Calu3 (cell line): ENCODE measurements at regions not wholly inside any gene's neighbourhood (a gene's known extent, or its start where the extent isn't known, plus 50 kb on each side); places are given as distances from the start of the nearest gene placed in this dataset.
"Not testable (repeated sequence)": the region's sequence is repeated elsewhere in the genome, so short reads cannot be mapped to it uniquely, and the experiment has no call there.

Experiments used
- BruUV-seq: library from RNA; stranded (reverse); fragments of 400-500 nt; replicated peaks from 2 replicates; lab custom pipeline; 2021; lab: Mats Ljungman, UMichigan
- CTCF ChIA-PET: fragments of 300-600 bp; sonication (Branson Sonifier 250); formaldehyde crosslinking; loops from one replicate; lab custom pipeline; 2022; ENCODE audit warnings: antibody characterized with exemption; lab: Charles Lee
- DNase-seq: peaks from one replicate; pipeline ENCODE4 v3.0.0; 2022
- H3K27ac Mint-ChIP-seq: one replicate; pipeline ENCODE4 v1.8.0; 2022; ENCODE audit warnings: mixed read lengths; ENCODE audit not compliant: unreplicated experiment
- H3K27me3 Mint-ChIP-seq: one replicate; pipeline ENCODE4 v1.8.0; 2022; ENCODE audit warnings: mixed read lengths; ENCODE audit not compliant: unreplicated experiment
- H3K36me3 Mint-ChIP-seq: one replicate; pipeline ENCODE4 v1.8.0; 2022; ENCODE audit warnings: mild to moderate bottlenecking, moderate library complexity, mixed read lengths; ENCODE audit not compliant: insufficient read depth, unreplicated experiment
- H3K4me1 Mint-ChIP-seq: one replicate; pipeline ENCODE4 v1.8.0; 2022; ENCODE audit warnings: mild to moderate bottlenecking, low read depth, mixed read lengths; ENCODE audit not compliant: unreplicated experiment
- H3K4me3 Mint-ChIP-seq: one replicate; pipeline ENCODE4 v1.8.0; 2022; ENCODE audit warnings: mild to moderate bottlenecking, low read depth, moderate library complexity, mixed read lengths; ENCODE audit not compliant: unreplicated experiment
- H3K9me3 Mint-ChIP-seq: one replicate; pipeline ENCODE4 v1.8.0; 2022; ENCODE audit warnings: low read depth, mixed read lengths; ENCODE audit not compliant: unreplicated experiment
- CTCF ChIP-seq: fragments of 200-600 bp; IDR thresholded peaks from one replicate; pipeline ENCODE4 v1.8.0; 2022; ENCODE audit warnings: antibody characterized with exemption; ENCODE audit not compliant: unreplicated experiment
- intact Hi-C: fragments of 100-400 bp; cut with micrococcal nuclease; formaldehyde crosslinking; loops from one replicate; pipeline ENCODE4 v1.10.0; 2022; ENCODE audit not compliant: unreplicated experiment

- intact Hi-C loops, result no loop called here
- no TSS peak for BruUV-seq
- no peak for DNase-seq
- Mint-ChIP-seq H3K36me3 (no peaks in the 10 kb centered on the region), H3K4me1 (no peaks in the 10 kb centered on the region), H3K27ac (no peak overlapping the region), H3K4me3 (no peak overlapping the region), H3K9me3 (no peaks in the 10 kb centered on the region), H3K27me3 (peaks cover 81% of the 10 kb centered on the region)
- TF ChIP-seq CTCF, result no peak
- CTCF ChIA-PET, result interaction anchor here (0.6 kb wide), 2 partner anchors 203 to 1757 kb away, joined by 4 to 5 read pairs; no protein-coding TSS in a partner anchor
These were observed 120.1 kb upstream of the PHACTR3 start for GRCh38 chr20:59484228-59484627.

GRCh38 chr20:59485576-59486454, 118.5 kb upstream of the PHACTR3 start:
- H3K4me3 Mint-ChIP-seq, result no peak overlapping the region
- BruUV-seq, result no TSS peak
- intact Hi-C loops, result no loop called here
- CTCF ChIA-PET, result interaction anchor here (1.6 kb wide), 1 partner anchor 10 kb away, joined by 5 read pairs; no protein-coding TSS in a partner anchor
- no peak for TF ChIP-seq CTCF
- H3K4me1 Mint-ChIP-seq, result no peaks in the 10 kb centered on the region
- H3K27ac Mint-ChIP-seq, result no peak overlapping the region
- H3K9me3 Mint-ChIP-seq, result no peaks in the 10 kb centered on the region
- H3K36me3 Mint-ChIP-seq, result no peaks in the 10 kb centered on the region
- no peak for DNase-seq
- peaks cover 65% of the 10 kb centered on the region for H3K27me3 Mint-ChIP-seq

- BruUV-seq, result not testable (repeated sequence)
These were observed 115.9 kb upstream of the PHACTR3 start for GRCh38 chr20:59488459-59488858.

GRCh38 chr20:59490196-59491004, 113.9 kb upstream of the PHACTR3 start:
- H3K27ac Mint-ChIP-seq, H3K4me1 Mint-ChIP-seq, H3K4me3 Mint-ChIP-seq, H3K36me3 Mint-ChIP-seq, H3K9me3 Mint-ChIP-seq, BruUV-seq, intact Hi-C loops, CTCF ChIA-PET, DNase-seq: not testable (repeated sequence)
- H3K27me3 Mint-ChIP-seq, result peaks cover 75% of the 10 kb centered on the region

More at GRCh38 chr20:59488459-59488858, 115.9 kb upstream of the PHACTR3 start:
- H3K4me1 Mint-ChIP-seq, H3K4me3 Mint-ChIP-seq, H3K9me3 Mint-ChIP-seq, intact Hi-C loops, DNase-seq, H3K36me3 Mint-ChIP-seq, CTCF ChIA-PET, H3K27ac Mint-ChIP-seq: not testable (repeated sequence)
- H3K27me3 Mint-ChIP-seq, result peaks cover 65% of the 10 kb centered on the region

- Mint-ChIP-seq H3K27ac (no peak overlapping the region), H3K27me3 (peaks cover 78% of the 10 kb centered on the region)
- no TSS peak for BruUV-seq
These were observed 112.5 kb upstream of the PHACTR3 start for GRCh38 chr20:59491884-59492283.

More at GRCh38 chr20:59491884-59492283, 112.5 kb upstream of the PHACTR3 start:
- DNase-seq, result no peak
- Mint-ChIP-seq H3K4me1 (no peaks in the 10 kb centered on the region), H3K4me3 (no peak overlapping the region), H3K9me3 (no peaks in the 10 kb centered on the region), H3K36me3 (no peaks in the 10 kb centered on the region)
- intact Hi-C loops, result no loop called here
- CTCF ChIA-PET, result no interaction called here
- TF ChIP-seq CTCF, result no peak
